GM12872 (cell line): ENCODE measurements at regions not wholly inside any gene's neighbourhood (a gene's known extent, or its start where the extent isn't known, plus 50 kb on each side); places are given as distances from the start of the nearest gene placed in this dataset.

Experiments
- CTCF ChIP-seq: IDR thresholded peaks from 3 replicates; pipeline ENCODE4 v1.5.1; 2011; ENCODE audit warnings: low read depth, mild to moderate bottlenecking, low read length, moderate library complexity; ENCODE audit not compliant: insufficient read depth

DNA sequence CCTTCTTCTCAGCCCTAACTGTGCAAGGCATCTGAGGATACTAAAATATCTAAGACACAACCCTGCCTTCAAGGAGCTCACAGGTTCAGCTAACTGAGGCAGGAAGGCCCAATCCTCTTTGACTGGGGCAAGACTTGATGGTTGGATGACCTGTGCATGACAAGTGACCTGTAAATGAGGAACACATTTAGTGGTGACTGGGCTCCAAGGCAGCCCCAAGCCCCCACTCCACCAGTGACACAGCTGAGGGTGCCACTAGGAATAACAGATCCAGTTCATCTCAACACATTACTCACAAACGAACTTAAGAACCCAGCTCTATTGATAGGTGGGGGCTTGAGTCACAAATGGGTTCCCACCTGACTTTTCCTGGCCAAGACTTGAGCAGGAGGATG, 244.7 kb upstream of the IRF2BP2 start:
- no peak for TF ChIP-seq CTCF

DNA sequence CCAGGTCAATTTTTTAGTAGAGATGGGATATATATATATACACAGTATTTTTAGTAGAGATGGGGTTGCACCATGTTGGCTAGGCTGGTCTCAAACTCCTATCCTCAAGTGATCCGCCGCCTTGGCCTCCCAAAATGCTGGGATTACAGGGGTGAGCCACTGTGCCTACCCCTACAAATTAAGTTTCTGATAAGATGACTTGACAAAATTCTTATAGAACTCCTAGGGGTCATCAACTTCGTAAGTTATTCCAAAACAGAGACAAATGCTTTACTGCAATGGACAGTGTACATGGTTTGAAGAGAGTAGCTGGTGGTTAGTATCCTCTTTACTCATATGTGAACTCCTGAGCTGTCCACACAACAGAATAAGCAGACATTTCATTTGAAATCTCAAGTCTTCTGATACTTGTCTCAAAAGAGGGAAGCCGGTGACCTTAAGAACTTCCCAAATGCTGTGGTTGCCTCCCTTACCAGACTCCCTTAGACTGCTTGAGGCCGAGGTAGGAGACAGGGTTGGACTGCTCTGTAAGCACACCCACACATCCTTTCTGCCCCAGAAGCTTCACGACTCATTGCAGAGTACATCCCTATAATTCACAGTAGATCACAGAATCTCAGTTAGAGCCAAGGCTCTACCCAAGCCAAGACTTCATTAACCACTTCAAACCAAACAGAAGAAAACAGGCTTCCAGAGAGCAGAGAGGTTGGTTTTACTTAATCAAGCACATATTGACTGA, 244.1 kb upstream of the IRF2BP2 start:
- no peak for TF ChIP-seq CTCF

DNA sequence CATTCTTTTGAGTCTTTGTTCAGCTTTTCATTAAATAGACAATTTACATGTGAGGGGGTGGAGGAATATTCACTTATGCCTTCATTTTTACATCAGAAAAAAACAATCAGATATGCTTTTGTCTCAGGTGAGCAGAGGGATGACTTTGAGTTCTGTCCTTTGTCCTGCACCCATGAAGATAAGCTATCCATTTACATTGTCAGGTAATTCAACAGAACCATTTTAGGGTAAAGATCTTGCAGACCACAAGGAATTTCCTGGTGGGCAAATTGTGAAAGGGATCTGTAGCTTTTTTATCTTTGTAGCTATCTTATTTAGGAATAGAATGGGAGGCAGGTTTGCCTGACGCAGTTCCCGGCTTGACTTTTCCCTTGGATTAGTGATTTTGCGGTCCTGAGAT, 242.7 kb upstream of the IRF2BP2 start:
- no peak for TF ChIP-seq CTCF

DNA sequence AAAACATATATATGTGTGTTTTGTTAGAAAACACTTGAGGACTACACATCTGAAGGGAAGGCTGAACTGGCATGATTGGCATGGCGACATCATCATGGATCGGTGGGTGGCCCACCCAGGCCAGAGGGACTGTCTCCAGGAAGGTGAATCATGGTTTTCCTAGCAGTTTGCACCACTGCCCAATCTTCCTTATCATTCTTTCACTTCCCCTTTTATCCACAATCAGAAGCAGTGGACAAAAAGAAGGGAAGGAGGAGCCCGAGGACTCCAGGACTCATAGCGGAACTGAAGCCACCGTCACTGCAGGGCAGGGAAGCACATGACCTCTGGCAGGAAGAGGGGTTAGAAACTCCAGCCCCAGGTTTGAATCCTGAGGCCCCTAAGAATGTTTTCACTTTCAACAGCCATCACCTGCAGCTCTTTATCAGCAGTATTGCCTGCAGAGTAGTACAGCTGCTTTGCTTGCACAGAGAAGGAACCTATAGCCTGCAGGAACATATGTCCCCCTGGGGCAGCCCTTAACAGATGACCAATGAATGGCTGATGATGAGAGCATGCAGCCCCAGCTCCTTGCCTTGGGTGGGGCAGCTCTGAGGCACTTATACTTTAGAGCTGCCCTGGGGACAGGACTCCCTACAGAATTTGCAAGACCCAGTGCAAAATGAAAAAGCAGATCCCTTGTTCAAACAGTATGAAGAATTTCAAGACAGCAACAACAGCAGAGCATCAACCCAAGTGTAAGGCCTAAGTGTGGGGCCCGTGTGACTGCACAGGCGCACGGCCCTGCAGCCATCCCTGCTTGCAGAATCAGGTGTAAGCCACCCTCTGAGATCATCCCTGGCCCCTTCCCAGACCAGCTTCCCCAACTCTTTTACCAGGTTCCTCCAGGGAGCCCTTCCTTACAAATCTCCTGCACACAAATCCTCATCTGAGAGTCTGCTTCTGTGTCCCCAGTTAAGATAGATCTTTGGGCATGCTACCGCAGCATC, 241.8 kb upstream of the IRF2BP2 start:
- TF ChIP-seq CTCF: no peak

DNA sequence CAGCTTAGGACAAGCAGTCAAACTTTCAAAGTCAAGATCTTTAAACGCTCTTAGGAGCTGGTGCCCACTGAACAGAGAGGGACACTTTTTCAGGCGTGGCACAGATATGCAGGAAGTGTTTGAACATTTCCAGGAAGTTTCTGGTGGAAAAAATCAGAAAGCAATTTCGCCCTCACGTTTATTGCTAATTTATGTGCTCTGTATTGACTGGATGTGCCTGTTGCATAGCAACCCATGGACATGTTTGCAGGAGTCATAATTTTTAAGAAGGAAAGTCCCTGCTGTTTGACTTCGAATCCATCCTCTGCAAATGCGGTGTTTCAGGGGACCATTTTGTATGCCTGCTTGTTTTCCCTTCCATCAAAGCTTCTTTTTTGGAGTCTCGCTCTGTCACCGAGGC, 239.9 kb upstream of the IRF2BP2 start:
- TF ChIP-seq CTCF: no peak

DNA sequence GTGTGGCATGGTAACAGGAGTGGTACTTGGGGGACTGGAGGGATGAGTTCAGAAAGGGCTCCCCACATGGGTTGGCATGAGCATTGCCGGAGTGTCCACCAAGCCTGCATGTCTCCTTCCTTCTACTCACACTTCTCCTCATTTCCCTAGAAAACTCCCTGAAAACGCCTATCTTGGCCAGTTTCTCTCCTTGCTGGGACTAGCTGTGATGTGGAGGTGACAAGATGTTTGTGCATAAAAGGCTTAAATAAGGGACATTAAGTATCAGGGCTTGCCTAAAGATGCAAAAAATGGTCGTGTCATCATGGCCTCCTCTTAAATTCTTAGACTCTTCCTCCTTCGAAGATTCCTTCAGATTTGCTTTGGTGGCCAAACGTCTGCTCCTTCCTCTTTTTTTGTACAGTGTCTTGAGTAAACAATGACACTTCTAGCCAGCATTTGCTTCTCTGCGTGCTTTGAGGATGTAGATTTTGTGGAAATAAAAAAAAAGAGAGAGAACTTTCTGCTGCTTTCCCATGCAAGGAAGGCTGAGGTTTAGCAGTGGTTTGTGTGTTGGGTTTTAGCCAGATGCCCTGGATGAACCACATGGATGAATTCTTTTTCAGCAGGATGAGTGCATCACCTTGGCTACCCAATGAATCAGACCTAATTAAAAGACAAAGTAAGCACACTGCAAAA, 239.1 kb upstream of the IRF2BP2 start:
- peak; percentile 18; the same call in 1 of the 3 replicates for TF ChIP-seq CTCF

DNA sequence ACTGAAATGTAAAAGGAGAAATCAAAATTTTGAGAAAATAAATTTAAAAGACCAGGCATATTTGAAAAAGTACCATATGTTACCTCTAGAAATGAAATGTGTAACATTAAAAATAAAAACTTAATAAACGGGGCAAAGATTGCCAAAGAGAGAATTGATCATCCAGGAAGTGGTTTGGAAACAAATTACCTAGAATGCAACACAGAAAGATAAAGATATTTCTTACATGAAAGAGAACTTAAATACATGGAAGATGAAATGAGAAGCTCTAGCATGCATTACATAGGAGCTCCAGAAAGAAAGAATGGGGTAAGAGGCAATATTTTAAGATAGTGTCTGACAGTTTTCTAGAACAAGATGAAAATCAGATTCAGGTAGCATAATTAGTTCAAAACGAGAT, 235.9 kb upstream of the IRF2BP2 start:
- no peak for TF ChIP-seq CTCF
